HG03045 (cell line): ENCODE measurements at regions not wholly inside any gene's neighbourhood (a gene's known extent, or its start where the extent isn't known, plus 50 kb on each side); places are given as distances from the start of the nearest gene placed in this dataset.

ENCODE experiments used
- ATAC-seq: cut with Tn5 transposase; IDR thresholded peaks from one replicate; pipeline ENCODE4 v1.9.1; 2021; ENCODE audit warnings: mild to moderate bottlenecking, moderate library complexity; ENCODE audit not compliant: unreplicated experiment

- no peak for ATAC-seq
Observed at GRCh38 chr13:109379930-109380329, 406.5 kb downstream of the IRS2 start.

- ATAC-seq: no peak
Observed at GRCh38 chr13:109376936-109377335, 409.4 kb downstream of the IRS2 start.

- no peak for ATAC-seq
Observed at GRCh38 chr13:109374609-109375200, 411.7 kb downstream of the IRS2 start.

GRCh38 chr13:109372666-109373065 lies 413.7 kb downstream of the IRS2 start:
- ATAC-seq: no peak

- no peak for ATAC-seq
Observed at GRCh38 chr13:109371066-109371465, 415.3 kb downstream of the IRS2 start.

GRCh38 chr13:109370496-109370895 lies 415.9 kb downstream of the IRS2 start:
- ATAC-seq: no peak

- ATAC-seq: no peak
Observed at GRCh38 chr13:109369353-109370052, 416.9 kb downstream of the IRS2 start.

GRCh38 chr13:109368230-109368629 lies 418.2 kb downstream of the IRS2 start:
- ATAC-seq: no peak

GRCh38 chr13:109366525-109366924 lies 419.9 kb downstream of the IRS2 start:
- ATAC-seq: no peak

GRCh38 chr13:109363431-109363830 lies 423.0 kb downstream of the IRS2 start:
- ATAC-seq: no peak

- no peak for ATAC-seq
Observed at GRCh38 chr13:109362616-109363015, 423.8 kb downstream of the IRS2 start.

GRCh38 chr13:109361562-109362289 lies 424.7 kb downstream of the IRS2 start:
- no peak for ATAC-seq

GRCh38 chr13:109357751-109358471 lies 428.5 kb downstream of the IRS2 start:
- ATAC-seq: no peak

- no peak for ATAC-seq
Observed at GRCh38 chr13:109355875-109356434, 430.4 kb downstream of the IRS2 start.

- no peak for ATAC-seq
Observed at GRCh38 chr13:109355166-109355565, 431.2 kb downstream of the IRS2 start.

- no peak for ATAC-seq
Observed at GRCh38 chr13:109351236-109351635, 435.1 kb downstream of the IRS2 start.

- no peak for ATAC-seq
Observed at GRCh38 chr13:109348519-109349258, 437.7 kb downstream of the IRS2 start.

- ATAC-seq: no peak
Observed at GRCh38 chr13:109346060-109346459, 440.3 kb downstream of the IRS2 start.

- ATAC-seq: no peak
Observed at GRCh38 chr13:109345433-109345941, 440.9 kb downstream of the IRS2 start.

GRCh38 chr13:109344552-109345157 lies 441.7 kb downstream of the IRS2 start:
- ATAC-seq: no peak
